Glomerular visceral epithelial cell (primary cell): ENCODE measurements at regions not wholly inside any gene's neighbourhood (a gene's known extent, or its start where the extent isn't known, plus 50 kb on each side); places are given as distances from the start of the nearest gene placed in this dataset.

Source experiments
- DNase-seq: peaks from one replicate; pipeline ENCODE4 v3.0.0-alpha.2; 2016; ENCODE audit errors: extremely low spot score

- DNase-seq, result no peak
These were observed 88.9 kb upstream of the SEC61G start for GRCh38 chr7:54847921-54848320.

- no peak for DNase-seq
These were observed 97.8 kb upstream of the SEC61G start for GRCh38 chr7:54856856-54857255.

GRCh38 chr7:54857294-54857693 lies 98.3 kb upstream of the SEC61G start:
- DNase-seq, result no peak

GRCh38 chr7:54858008-54858692 lies 99.1 kb upstream of the SEC61G start:
- no peak for DNase-seq

- no peak for DNase-seq
These were observed 100.1 kb upstream of the SEC61G start for GRCh38 chr7:54859066-54859465.

- DNase-seq, result no peak
These were observed 100.5 kb upstream of the SEC61G start for GRCh38 chr7:54859545-54859944.

GRCh38 chr7:54860003-54860775 lies 101.2 kb upstream of the SEC61G start:
- DNase-seq, result no peak

- DNase-seq, result no peak
These were observed 101.8 kb upstream of the SEC61G start for GRCh38 chr7:54860843-54861242.

GRCh38 chr7:54864663-54865062 lies 105.7 kb upstream of the SEC61G start:
- no peak for DNase-seq

- no peak for DNase-seq
These were observed 110.5 kb upstream of the SEC61G start for GRCh38 chr7:54869523-54869922.

GRCh38 chr7:54874804-54875203 lies 115.8 kb upstream of the SEC61G start:
- no peak for DNase-seq

- peak; percentile 18 for DNase-seq
These were observed 118.7 kb upstream of the SEC61G start for GRCh38 chr7:54877683-54878082.

GRCh38 chr7:54878339-54878738 lies 119.3 kb upstream of the SEC61G start:
- no peak for DNase-seq

GRCh38 chr7:54879776-54880175 lies 120.8 kb upstream of the SEC61G start:
- peak; percentile 67 for DNase-seq

GRCh38 chr7:54880326-54880989 lies 121.4 kb upstream of the SEC61G start:
- DNase-seq, result peak; percentile 7

GRCh38 chr7:54881816-54882520 lies 123.0 kb upstream of the SEC61G start:
- no peak for DNase-seq

- no peak for DNase-seq
These were observed 123.7 kb upstream of the SEC61G start for GRCh38 chr7:54882694-54883093.

- DNase-seq, result no peak
These were observed 124.6 kb upstream of the SEC61G start for GRCh38 chr7:54883576-54883975.

- DNase-seq, result no peak
These were observed 126.3 kb upstream of the SEC61G start for GRCh38 chr7:54885285-54885684.

- no peak for DNase-seq
These were observed 129.2 kb upstream of the SEC61G start for GRCh38 chr7:54888067-54888733.

GRCh38 chr7:54888734-54889082 lies 129.7 kb upstream of the SEC61G start:
- DNase-seq, result no peak

- no peak for DNase-seq
These were observed 120.9 kb upstream of the EGFR start for GRCh38 chr7:54897891-54898290.
